Subcutaneous abdominal adipose tissue (tissue), 5 donors: ENCODE measurements at regions not wholly inside any gene's neighbourhood (a gene's known extent, or its start where the extent isn't known, plus 50 kb on each side); places are given as distances from the start of the nearest gene placed in this dataset.

Experiments
- H3K27ac ChIP-seq: one replicate; pipeline ENCODE4 v1.7.0; 2013; ENCODE audit warnings: low read depth, mild to moderate bottlenecking, inconsistent platforms, low read length, moderate library complexity
- H3K27me3 ChIP-seq, 5 donors: one replicate each; pipeline ENCODE4 v1.7.0; 2013; ENCODE audit warnings: low read length in 5 of 5, inconsistent platforms in 1 of 5; ENCODE audit not compliant: control insufficient read depth in 5 of 5, insufficient read depth in 4 of 5
- H3K36me3 ChIP-seq, 5 donors: one replicate each; pipeline ENCODE4 v1.7.0; 2013; ENCODE audit warnings: low read length in 5 of 5; ENCODE audit not compliant: control insufficient read depth in 5 of 5, insufficient read depth in 5 of 5
- H3K4me1 ChIP-seq, 5 donors: one replicate each; pipeline ENCODE4 v1.7.0; 2013; ENCODE audit warnings: low read length in 5 of 5, mild to moderate bottlenecking in 3 of 5, moderate library complexity in 1 of 5; ENCODE audit not compliant: control insufficient read depth in 5 of 5, insufficient read depth in 5 of 5
- H3K4me3 ChIP-seq, 5 donors: one replicate each; pipeline ENCODE4 v1.7.0; 2013; ENCODE audit warnings: low read length in 5 of 5, low read depth in 1 of 5
- H3K9ac ChIP-seq, 5 donors: one replicate each; pipeline ENCODE4 v1.7.0; 2013; ENCODE audit warnings: low read length in 5 of 5, mild to moderate bottlenecking in 4 of 5, moderate library complexity in 3 of 5
- H3K9me3 ChIP-seq, 5 donors: one replicate each; pipeline ENCODE4 v1.7.0; 2013; ENCODE audit warnings: low read length in 5 of 5; ENCODE audit not compliant: control insufficient read depth in 5 of 5
- donor health status: healthy.
- donor health status: healthy.
- donor health status: healthy.
- donor health status: healthy.
- donor health status: healthy.

DNA sequence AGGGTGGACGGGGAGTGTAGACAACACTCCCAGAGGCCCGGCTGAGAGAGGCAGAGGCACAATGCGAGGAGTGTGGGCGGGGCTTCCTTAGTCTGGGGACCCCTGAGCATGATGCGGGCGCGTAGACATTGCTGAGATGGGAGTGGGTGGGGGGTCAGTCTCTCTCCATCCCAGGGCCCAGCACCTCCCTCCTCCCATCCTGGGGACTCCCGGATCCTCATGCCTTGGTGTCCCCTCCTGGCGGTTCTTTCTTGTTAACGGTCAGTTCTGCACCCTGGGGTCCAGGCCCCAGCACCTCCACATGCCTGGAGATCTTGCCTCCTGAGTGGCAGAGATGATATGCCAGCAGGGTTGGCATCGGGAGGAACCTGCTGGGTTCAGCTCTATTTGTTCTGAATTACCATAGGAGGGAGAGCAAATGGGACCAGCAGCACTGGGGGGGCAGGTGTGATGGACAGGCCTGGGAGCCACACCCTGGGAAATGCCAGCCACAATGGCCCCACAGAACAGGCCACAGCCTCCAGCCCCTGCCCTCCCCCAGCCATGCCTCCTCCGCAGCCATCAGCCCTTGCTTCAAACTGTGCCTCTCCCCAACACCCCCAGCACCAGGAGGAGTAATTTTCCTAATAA lies 55.7 kb downstream of the RTL6 start:
- no peak overlapping the region for H3K4me3 ChIP-seq

GRCh38 chr22:44441401-44442185 lies 56.4 kb downstream of the RTL6 start:
- H3K27ac ChIP-seq, result no peak overlapping the region
- peaks cover 0 to 25% (median 20%) of the 10 kb centered on the region in 5 donors for H3K27me3 ChIP-seq
- H3K4me1 ChIP-seq, result peaks cover 0 to 43% (median 8%) of the 10 kb centered on the region in 5 donors
- no peak overlapping the region for H3K4me3 ChIP-seq
- H3K9ac ChIP-seq, result no peak overlapping the region
- peaks cover 3 to 6% (median 5%) of the 10 kb centered on the region in 5 donors for H3K9me3 ChIP-seq
- no peaks in the 10 kb centered on the region for H3K36me3 ChIP-seq

More for the DNA sequence above, 55.7 kb downstream of the RTL6 start:
- Histone ChIP-seq H3K27me3 (peaks cover 0 to 25% (median 16%) of the 10 kb centered on the region in 5 donors), H3K36me3 (no peaks in the 10 kb centered on the region), H3K9me3 (peaks cover 4 to 9% (median 7%) of the 10 kb centered on the region in 5 donors), H3K27ac (no peak overlapping the region), H3K9ac (no peak overlapping the region), H3K4me1 (peaks cover 0 to 43% (median 8%) of the 10 kb centered on the region in 5 donors)

- H3K36me3 ChIP-seq, result no peaks in the 10 kb centered on the region
- H3K4me1 ChIP-seq, result peaks cover 0 to 39% (median 8%) of the 10 kb centered on the region in 5 donors
- H3K27me3 ChIP-seq, result peaks cover 0 to 24% (median 16%) of the 10 kb centered on the region in 5 donors
- no peaks in the 10 kb centered on the region for H3K9me3 ChIP-seq
- H3K4me3 ChIP-seq, result no peak overlapping the region
- H3K27ac ChIP-seq, result no peak overlapping the region
- H3K9ac ChIP-seq, result no peak overlapping the region
Measured at GRCh38 chr22:44440224-44441160, 57.5 kb downstream of the RTL6 start.

DNA sequence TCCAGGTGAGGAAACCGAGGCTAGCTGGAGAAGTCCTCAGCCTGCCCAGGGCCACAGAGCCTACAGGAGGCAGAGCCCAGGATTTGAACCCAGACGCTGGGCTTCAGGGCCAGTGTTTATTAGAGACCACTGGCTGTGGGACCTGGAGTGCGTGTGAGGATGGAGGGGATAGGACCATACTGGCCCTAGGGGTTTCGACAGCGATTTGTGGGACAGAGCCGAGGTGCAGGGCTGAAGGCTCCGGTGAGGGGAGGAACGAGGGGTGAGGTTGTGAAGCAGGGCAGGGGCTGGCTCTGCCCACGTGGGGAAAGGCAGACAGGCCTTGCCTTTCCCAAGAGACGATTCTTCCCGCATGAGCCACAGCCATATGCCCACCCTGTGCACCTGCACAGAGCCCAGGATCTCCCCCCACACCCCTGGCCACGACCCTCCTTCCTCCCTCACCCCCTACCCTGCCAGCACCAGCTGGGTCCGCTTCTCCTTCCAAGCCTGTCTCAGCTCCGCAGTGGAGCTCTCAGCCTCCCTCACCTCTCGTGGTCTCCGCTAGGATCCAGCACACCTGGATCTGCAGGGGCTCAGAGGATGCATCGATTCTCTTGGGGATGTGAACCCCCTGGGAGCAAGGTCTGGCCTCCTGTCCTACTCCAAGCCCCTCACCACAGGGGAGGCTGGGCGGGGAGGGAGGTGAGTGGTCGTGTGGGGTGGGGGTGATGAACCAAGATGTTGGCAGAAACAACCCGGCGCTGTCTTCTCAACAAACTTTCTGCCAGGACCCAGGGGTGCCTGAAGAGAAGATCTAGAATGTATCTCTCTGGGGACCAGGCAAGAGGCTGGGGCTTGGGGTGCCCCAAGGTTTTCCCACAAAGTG lies 58.4 kb downstream of the RTL6 start:
- Histone ChIP-seq H3K9ac (no peak overlapping the region), H3K4me1 (peaks cover 0 to 30% (median 8%) of the 10 kb centered on the region in 5 donors), H3K4me3 (no peak overlapping the region), H3K27ac (no peak overlapping the region), H3K27me3 (peaks cover 0 to 15% (median 9%) of the 10 kb centered on the region in 5 donors), H3K36me3 (no peaks in the 10 kb centered on the region), H3K9me3 (no peaks in the 10 kb centered on the region)

DNA sequence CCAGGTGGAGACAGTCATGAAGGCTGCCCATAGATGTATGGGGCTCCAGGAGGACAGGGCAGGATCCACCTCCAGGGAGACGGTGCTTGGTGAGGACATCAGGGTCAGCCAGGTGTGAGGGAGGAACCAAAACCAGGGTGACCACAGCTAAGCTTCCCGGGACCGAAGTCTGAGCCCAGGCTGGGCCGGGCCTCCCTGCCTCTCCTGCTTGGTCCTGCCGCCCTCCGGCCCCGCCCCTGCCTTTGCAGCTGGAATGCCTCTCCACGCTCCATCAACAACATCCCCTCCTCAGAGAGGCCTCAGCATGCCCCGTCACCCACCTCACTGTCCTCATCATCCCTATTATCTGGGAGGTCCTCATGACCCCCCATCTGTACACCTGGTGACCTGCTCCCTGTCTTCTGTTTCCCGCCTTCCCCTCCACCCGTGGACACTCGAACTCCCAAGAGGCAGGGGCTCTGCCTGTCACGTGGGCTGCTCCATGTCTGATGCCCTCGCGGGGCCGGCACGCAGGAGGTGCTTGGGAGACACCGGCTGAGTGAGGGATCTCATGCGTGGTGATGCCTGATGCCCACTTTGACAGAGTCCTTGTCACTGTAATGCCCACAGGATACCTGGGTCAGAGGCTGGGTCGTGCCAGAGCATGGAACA lies 59.4 kb downstream of the RTL6 start:
- H3K4me3 ChIP-seq, result no peak overlapping the region
- H3K4me1 ChIP-seq, result peaks cover 0 to 20% (median 1%) of the 10 kb centered on the region in 5 donors
- H3K9ac ChIP-seq, result no peak overlapping the region
- no peaks in the 10 kb centered on the region for H3K36me3 ChIP-seq
- no peak overlapping the region for H3K27ac ChIP-seq
- peaks cover 0 to 11% (median 4%) of the 10 kb centered on the region in 5 donors for H3K27me3 ChIP-seq
- H3K9me3 ChIP-seq, result peaks cover 0 to 2% (median 0%) of the 10 kb centered on the region in 5 donors

- Histone ChIP-seq H3K9ac (no peak overlapping the region), H3K4me3 (no peak overlapping the region), H3K36me3 (no peaks in the 10 kb centered on the region), H3K4me1 (peaks cover 0 to 14% (median 0%) of the 10 kb centered on the region in 5 donors), H3K27me3 (peaks cover 0 to 11% (median 4%) of the 10 kb centered on the region in 5 donors), H3K27ac (no peak overlapping the region), H3K9me3 (peaks cover 0 to 2% (median 0%) of the 10 kb centered on the region in 5 donors)
Measured at GRCh38 chr22:44438056-44438455, 60.0 kb downstream of the RTL6 start.

GRCh38 chr22:44437216-44438055 lies 60.6 kb downstream of the RTL6 start:
- Histone ChIP-seq H3K36me3 (no peaks in the 10 kb centered on the region), H3K27ac (no peak overlapping the region), H3K9ac (no peak overlapping the region), H3K4me1 (peaks cover 0 to 8% (median 0%) of the 10 kb centered on the region in 5 donors), H3K27me3 (peaks cover 0 to 11% (median 4%) of the 10 kb centered on the region in 5 donors), H3K4me3 (no peak overlapping the region), H3K9me3 (peaks cover 0 to 2% (median 0%) of the 10 kb centered on the region in 5 donors)

DNA sequence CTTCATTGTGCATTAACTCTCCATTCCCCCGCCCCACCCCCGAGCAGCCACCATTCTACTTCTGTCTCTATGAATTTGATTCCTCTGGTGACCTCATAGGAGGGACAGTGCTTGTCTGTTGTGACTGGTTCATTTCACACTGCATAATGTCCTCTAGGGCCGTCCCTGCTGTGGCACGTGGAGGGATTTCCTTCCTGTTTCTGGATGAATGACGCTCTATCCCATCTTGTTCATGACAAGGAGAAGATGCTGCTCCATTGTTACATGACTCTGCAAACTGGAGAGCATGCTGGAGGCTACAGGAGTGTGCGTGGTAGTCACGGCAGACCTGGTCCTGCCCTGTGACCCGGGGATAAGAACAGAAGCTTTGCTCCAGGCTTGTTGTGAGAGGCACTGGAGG lies 61.3 kb downstream of the RTL6 start:
- H3K4me1 ChIP-seq, result peaks cover 0 to 1% (median 0%) of the 10 kb centered on the region in 5 donors
- no peak overlapping the region for H3K4me3 ChIP-seq
- H3K9ac ChIP-seq, result no peak overlapping the region

More for the DNA sequence above, 61.3 kb downstream of the RTL6 start:
- H3K36me3 ChIP-seq, result no peaks in the 10 kb centered on the region
- H3K9me3 ChIP-seq, result peaks cover 0 to 2% (median 0%) of the 10 kb centered on the region in 5 donors
- no peak overlapping the region for H3K27ac ChIP-seq
- peaks cover 0 to 10% (median 6%) of the 10 kb centered on the region in 5 donors for H3K27me3 ChIP-seq
